Gastrocnemius medialis (tissue), 4 donors: ENCODE measurements at regions not wholly inside any gene's neighbourhood (a gene's known extent, or its start where the extent isn't known, plus 50 kb on each side); places are given as distances from the start of the nearest gene placed in this dataset.

ENCODE experiments used
- ATAC-seq, 2 donors: fragments of 150-250 bp; one replicate each; pipeline ENCODE4 v1.9.1; 2016
- DNase-seq, 2 donors: peaks; one replicate each; pipeline ENCODE4 v3.0.0-alpha.2; 2019
- H3K27ac ChIP-seq, 4 donors: fragments of 200-600 bp; sonication (generic); 1 replicate in 1 of 4; 2 replicates in 3 of 4; pipeline ENCODE4 v1.5.1; 2016 to 2018; ENCODE audit warnings: mild to moderate bottlenecking in 2 of 4, moderate library complexity in 1 of 4
- H3K27me3 ChIP-seq, 3 donors: fragments of 200-600 bp; sonication (generic) in 2 of 3; 1 replicate in 1 of 3; 2 replicates in 2 of 3; pipeline versions ENCODE4 v1.5.1 to v1.6.0; 2016 to 2019; ENCODE audit warnings: mild to moderate bottlenecking in 1 of 3, moderate library complexity in 1 of 3
- H3K36me3 ChIP-seq, 2 donors: fragments of 200-600 bp; sonication (generic) in 1 of 2; one replicate each; pipeline ENCODE4 v1.5.1; 2017 to 2018
- H3K4me1 ChIP-seq, 2 donors: fragments of 200-600 bp; sonication (generic) in 1 of 2; one replicate each; pipeline ENCODE4 v1.5.1; 2016 to 2017; ENCODE audit warnings: mild to moderate bottlenecking in 2 of 2
- H3K4me3 ChIP-seq, 4 donors: fragments of 200-600 bp; sonication (generic) in 3 of 4; 1 replicate in 1 of 4; 2 replicates in 3 of 4; pipeline ENCODE4 v1.5.1; 2016 to 2019; ENCODE audit warnings: mild to moderate bottlenecking in 2 of 4
- H3K9me3 ChIP-seq, 3 donors: fragments of 200-600 bp; sonication (generic) in 2 of 3; 1 replicate in 1 of 3; 2 replicates in 2 of 3; pipeline ENCODE4 v1.5.1; 2016 to 2019
- CTCF ChIP-seq, 5 experiments: fragments of 450-650 bp in 3 of 5; fragments of 200-600 bp in 2 of 5; sonication (generic) in 2 of 5; IDR thresholded peaks in 4 of 5; conservative IDR thresholded peaks in 1 of 5; 1 replicate in 4 of 5; 2 replicates in 1 of 5; pipeline ENCODE4 v1.5.1; 2016 to 2019; ENCODE audit warnings: antibody characterized with exemption in 5 of 5, mild to moderate bottlenecking in 3 of 5, moderate library complexity in 3 of 5
- POLR2A ChIP-seq, 2 donors: fragments of 450-650 bp; IDR thresholded peaks; one replicate each; pipeline ENCODE4 v1.6.1; 2017; ENCODE audit warnings: antibody characterized with exemption in 2 of 2, mild to moderate bottlenecking in 2 of 2, moderate library complexity in 2 of 2
- in situ Hi-C, 4 donors: fragments of 200-750 bp; cut with MboI; loops; one replicate each; pipeline versions ENCODE4 v1.15.0 to v1.8.0; 2017; ENCODE audit warnings: low sequenced_read_pairs in 4 of 4
- intact Hi-C: fragments of 100-400 bp; cut with DNase I; formaldehyde crosslinking; loops from one replicate; pipeline ENCODE4 v1.15.1; 2023; ENCODE audit warnings: low total_unique reads

- intact Hi-C loops = loop anchor here (1.0 to 10.0 kb wide), 2 partner anchors 66 to 285 kb away; partner anchors contain the start of gene HES1
These were observed 65.7 kb upstream of the HES1 start for GRCh38 chr3:194070220-194070633.

GRCh38 chr3:194070634-194071409, 65.1 kb upstream of the HES1 start:
- ATAC-seq = peak; percentile 83 to 88
- peak; percentile 64 to 89 for DNase-seq
- peak overlapping the region; percentile 81 to 91 (median 85) for H3K27ac ChIP-seq
- peak overlapping the region; percentile 48 to 74 (median 70) for H3K4me3 ChIP-seq
- intact Hi-C loops = loop anchor here (1.0 to 10.0 kb wide), 2 partner anchors 65 to 286 kb away; partner anchors contain the start of gene HES1
- no peaks in the 10 kb centered on the region for H3K9me3 ChIP-seq
- no peaks in the 10 kb centered on the region for H3K36me3 ChIP-seq
- in situ Hi-C loops = loop anchor here in 1 of 4 donors (10.0 kb wide), 1 partner anchor 244 kb away; no protein-coding TSS in a partner anchor
- H3K4me1 ChIP-seq = peaks cover 5 to 6% of the 10 kb centered on the region in 2 donors
- H3K27me3 ChIP-seq = no peaks in the 10 kb centered on the region
- peak in 1 of 5 experiments; percentile 22 for TF ChIP-seq CTCF (IDR thresholded peaks at IDR 0.05 in 4 of 5, conservative IDR thresholded peaks at IDR 0.05 in 1 of 5)
- TF ChIP-seq POLR2A (IDR thresholded peaks at IDR 0.05) = peak; percentile 39 to 51

More at GRCh38 chr3:194070220-194070633, 65.7 kb upstream of the HES1 start:
- ATAC-seq (no peak), DNase-seq (peak in 1 of 2 donors; percentile 69)
- no peaks in the 10 kb centered on the region for H3K27me3 ChIP-seq
- in situ Hi-C loops = loop anchor here in 1 of 4 donors (10.0 kb wide), 1 partner anchor 245 kb away; no protein-coding TSS in a partner anchor
- H3K36me3 ChIP-seq = no peaks in the 10 kb centered on the region
- no peaks in the 10 kb centered on the region for H3K9me3 ChIP-seq
- H3K4me1 ChIP-seq = peaks cover 10% of the 10 kb centered on the region in 2 donors
- peak overlapping the region; percentile 81 to 91 (median 85) for H3K27ac ChIP-seq
- peak overlapping the region; percentile 48 to 74 (median 70) for H3K4me3 ChIP-seq
- TF ChIP-seq CTCF (IDR thresholded peaks at IDR 0.05 in 4 of 5, conservative IDR thresholded peaks at IDR 0.05 in 1 of 5) = no peak
- no peak for TF ChIP-seq POLR2A (IDR thresholded peaks at IDR 0.05)

GRCh38 chr3:194072097-194072428, 63.9 kb upstream of the HES1 start:
- peak overlapping the region in 1 of 4 donors; percentile 88 for H3K27ac ChIP-seq
- H3K4me3 ChIP-seq = no peak overlapping the region
- TF ChIP-seq POLR2A (IDR thresholded peaks at IDR 0.05) = no peak
- TF ChIP-seq CTCF (IDR thresholded peaks at IDR 0.05 in 4 of 5, conservative IDR thresholded peaks at IDR 0.05 in 1 of 5) = no peak
- H3K4me1 ChIP-seq = peaks cover 5 to 6% of the 10 kb centered on the region in 2 donors
- no peaks in the 10 kb centered on the region for H3K36me3 ChIP-seq
- H3K27me3 ChIP-seq = no peaks in the 10 kb centered on the region
- DNase-seq = no peak
- no peaks in the 10 kb centered on the region for H3K9me3 ChIP-seq
- intact Hi-C loops = loop anchor here (10.0 kb wide), 1 partner anchor 287 kb away; no protein-coding TSS in a partner anchor
- in situ Hi-C loops = loop anchor here in 1 of 4 donors (10.0 kb wide), 1 partner anchor 243 kb away; no protein-coding TSS in a partner anchor
- no peak for ATAC-seq

GRCh38 chr3:194072691-194073279, 63.2 kb upstream of the HES1 start:
- H3K4me3 ChIP-seq = no peak overlapping the region
- intact Hi-C loops = loop anchor here (10.0 kb wide), 1 partner anchor 288 kb away; no protein-coding TSS in a partner anchor
- H3K4me1 ChIP-seq = peaks cover 5 to 6% of the 10 kb centered on the region in 2 donors
- in situ Hi-C loops = loop anchor here in 1 of 4 donors (10.0 kb wide), 1 partner anchor 242 kb away; no protein-coding TSS in a partner anchor
- H3K27ac ChIP-seq = no peak overlapping the region
- DNase-seq (no peak), ATAC-seq (no peak)
- TF ChIP-seq POLR2A (IDR thresholded peaks at IDR 0.05) (no peak), CTCF (IDR thresholded peaks at IDR 0.05 in 4 of 5, conservative IDR thresholded peaks at IDR 0.05 in 1 of 5) (no peak)
- no peaks in the 10 kb centered on the region for H3K9me3 ChIP-seq
- no peaks in the 10 kb centered on the region for H3K27me3 ChIP-seq
- H3K36me3 ChIP-seq = no peaks in the 10 kb centered on the region
